OCI-LY7 (cell line): ENCODE measurements at regions not wholly inside any gene's neighbourhood (a gene's known extent, or its start where the extent isn't known, plus 50 kb on each side); places are given as distances from the start of the nearest gene placed in this dataset.

Experiments
- CTCF ChIP-seq: fragments of 200-600 bp; sonication (generic); conservative IDR thresholded peaks from 2 replicates; pipeline ENCODE4 v1.5.1; 2014; ENCODE audit warnings: mild to moderate bottlenecking, antibody characterized with exemption, low read length, moderate library complexity, mixed read lengths
- EZH2phosphoT487 ChIP-seq: fragments of 200-600 bp; sonication (generic); IDR thresholded peaks from 2 replicates; pipeline ENCODE4 v1.6.1; 2018; ENCODE audit warnings: low read depth, borderline replicate concordance, mild to moderate bottlenecking, mixed run types, antibody characterized with exemption, low read length, moderate library complexity, mixed read lengths

GRCh38 chr2:221025398-221025797 lies 546.7 kb downstream of the EPHA4 start:
- TF ChIP-seq CTCF (no peak), EZH2phosphoT487 (no peak)
